GM21381 (cell line): ENCODE measurements at regions not wholly inside any gene's neighbourhood (a gene's known extent, or its start where the extent isn't known, plus 50 kb on each side); places are given as distances from the start of the nearest gene placed in this dataset.

ENCODE experiments used
- ATAC-seq: cut with Tn5 transposase; IDR thresholded peaks from one replicate; pipeline ENCODE4 v1.9.1; 2021; ENCODE audit warnings: mild to moderate bottlenecking, moderate library complexity; ENCODE audit not compliant: unreplicated experiment

GRCh38 chr12:108029051-108029835 is 99.8 kb upstream of the WSCD2 start:
- ATAC-seq: no peak

DNA sequence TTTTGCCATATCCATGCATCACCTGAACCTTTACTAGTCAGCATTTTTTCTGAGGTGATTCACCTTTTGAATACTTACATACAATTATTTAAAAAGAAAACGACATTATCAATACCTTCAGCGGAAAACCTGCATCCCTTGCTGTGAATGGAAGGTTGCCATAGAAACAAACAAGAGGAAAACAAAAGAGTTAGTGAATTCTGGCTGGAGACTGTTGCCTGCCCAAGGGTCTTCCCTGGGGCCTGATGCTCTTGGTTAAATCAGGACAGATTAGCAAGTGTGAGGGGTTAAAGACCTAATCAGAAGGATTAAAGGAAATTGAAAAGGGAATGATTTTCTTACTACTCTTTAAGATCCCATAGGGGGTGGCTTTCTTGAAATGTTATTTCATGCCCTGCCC is 96.0 kb upstream of the WSCD2 start:
- ATAC-seq: no peak

- ATAC-seq: no peak
Measured at GRCh38 chr12:108035372-108035771, 93.7 kb upstream of the WSCD2 start.

DNA sequence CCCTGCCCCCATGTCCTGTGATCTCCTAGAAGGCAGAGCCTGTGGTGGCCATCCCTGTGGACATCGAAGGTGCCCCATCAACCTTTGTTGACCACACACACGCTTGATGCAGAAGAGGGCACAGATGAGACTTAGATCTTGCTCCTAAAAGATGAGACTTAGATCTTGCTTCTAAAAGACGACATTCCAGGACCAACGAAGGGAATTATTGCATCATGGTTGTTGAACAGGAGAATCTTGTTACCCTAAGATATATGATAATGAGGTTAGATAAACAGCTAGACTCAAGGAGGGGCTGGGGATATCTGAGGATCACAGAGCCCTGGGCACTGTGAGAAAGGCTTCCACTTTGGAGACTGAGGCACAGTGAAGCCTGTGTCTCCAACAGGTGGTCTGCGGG is 91.1 kb upstream of the WSCD2 start:
- ATAC-seq: no peak

DNA sequence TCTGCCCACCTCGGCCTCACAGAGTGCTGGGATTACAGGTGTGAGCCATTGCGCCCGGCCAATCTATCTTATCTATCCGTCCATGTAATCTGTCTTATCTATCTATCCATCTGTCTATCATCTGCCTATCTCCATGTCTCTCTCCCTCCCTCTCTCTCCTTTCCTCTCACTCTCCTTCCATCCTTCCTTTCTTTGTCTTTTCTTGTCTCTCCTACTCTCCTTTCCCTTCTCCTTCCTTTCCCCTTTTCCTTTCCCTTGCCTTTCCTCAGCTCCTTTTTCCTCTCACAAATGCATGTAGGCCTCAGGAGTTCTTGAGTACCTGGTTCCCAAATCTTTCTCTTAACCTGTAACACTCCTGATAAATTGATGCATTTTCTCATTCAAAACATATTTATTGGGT is 89.3 kb upstream of the WSCD2 start:
- no peak for ATAC-seq

GRCh38 chr12:108040947-108041346 is 88.1 kb upstream of the WSCD2 start:
- no peak for ATAC-seq

GRCh38 chr12:108043286-108043685 is 85.8 kb upstream of the WSCD2 start:
- no peak for ATAC-seq

DNA sequence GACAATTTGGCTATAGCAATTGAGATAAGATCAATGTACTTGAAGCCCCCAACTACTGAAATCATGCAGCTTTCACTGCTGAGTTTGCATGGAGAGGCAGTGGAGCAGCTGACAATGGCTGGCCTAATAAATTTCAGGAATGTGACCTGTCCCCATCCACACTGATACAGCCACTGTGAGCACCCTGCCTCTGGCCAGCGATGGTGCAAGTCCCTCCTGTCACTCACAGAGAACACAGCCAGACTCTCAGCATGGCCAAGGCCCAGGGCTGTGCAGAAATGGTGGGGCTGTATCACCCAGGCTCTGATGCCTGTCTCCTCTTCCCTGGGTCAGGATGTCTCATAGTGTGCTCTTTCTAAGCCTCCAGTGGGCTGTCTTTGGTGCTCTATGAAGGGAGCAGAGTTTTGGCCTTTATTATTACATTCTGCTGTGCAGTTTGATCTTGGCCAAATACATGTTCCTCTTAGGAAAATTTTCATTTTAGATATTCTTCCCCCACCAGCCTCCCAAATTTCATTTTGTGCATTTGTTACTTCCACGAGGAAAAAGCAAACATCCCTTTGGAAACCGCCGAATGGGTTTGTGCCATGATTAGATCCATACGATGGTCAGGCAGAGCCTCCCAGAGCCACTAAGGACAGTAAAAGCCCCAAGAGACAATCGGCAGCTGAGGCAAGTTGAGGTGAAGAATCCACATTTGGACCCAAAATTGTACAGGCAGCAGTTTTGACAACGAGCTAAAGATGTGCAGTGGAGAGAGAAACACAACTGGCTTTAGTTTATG is 85.1 kb upstream of the WSCD2 start:
- no peak for ATAC-seq

GRCh38 chr12:108046135-108046534 is 83.0 kb upstream of the WSCD2 start:
- ATAC-seq: no peak

DNA sequence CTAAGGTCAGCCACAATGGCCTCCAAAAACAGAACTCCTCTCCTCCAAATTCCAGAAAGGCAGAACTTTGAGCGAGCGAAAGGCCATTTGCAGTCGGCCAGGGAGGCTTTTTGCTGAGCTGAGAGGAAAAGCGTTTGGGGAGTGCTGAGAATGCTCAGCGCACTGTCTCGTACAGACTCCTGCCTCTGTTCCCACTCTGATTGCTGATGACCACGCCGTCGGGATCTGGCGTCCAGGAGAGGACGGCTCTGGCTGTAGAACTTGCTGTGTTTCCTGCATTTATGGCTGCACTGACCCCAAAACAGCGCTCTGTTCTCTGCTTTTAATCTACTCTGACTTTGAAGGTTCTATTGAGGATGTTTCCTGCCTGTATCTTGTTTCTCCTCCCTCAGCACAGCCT is 82.4 kb upstream of the WSCD2 start:
- no peak for ATAC-seq

GRCh38 chr12:108047071-108047550 is 82.0 kb upstream of the WSCD2 start:
- no peak for ATAC-seq

- no peak for ATAC-seq
Measured at GRCh38 chr12:108048686-108049085, 80.4 kb upstream of the WSCD2 start.

DNA sequence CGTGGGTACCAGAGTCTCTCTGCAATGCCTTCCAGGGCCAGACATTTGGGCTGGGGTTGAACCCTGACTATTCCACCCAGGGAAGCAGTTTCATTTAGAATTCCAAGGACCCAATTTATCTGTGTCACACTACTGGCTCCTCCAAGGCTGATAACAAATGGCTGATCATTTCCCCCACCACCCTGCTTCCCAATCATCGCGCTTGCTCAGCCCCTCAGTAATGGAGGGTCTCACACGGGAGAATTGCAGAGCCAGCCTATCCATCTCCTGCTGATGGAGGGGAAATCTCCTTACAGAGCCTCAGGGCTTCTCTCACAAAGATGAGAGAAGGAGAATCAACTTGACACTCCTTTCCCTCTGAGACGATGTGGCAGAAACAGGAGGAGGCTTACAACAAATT is 78.4 kb upstream of the WSCD2 start:
- no peak for ATAC-seq

GRCh38 chr12:108052260-108052659 is 76.8 kb upstream of the WSCD2 start:
- ATAC-seq: no peak

- no peak for ATAC-seq
Measured at GRCh38 chr12:108053512-108053911, 75.6 kb upstream of the WSCD2 start.

DNA sequence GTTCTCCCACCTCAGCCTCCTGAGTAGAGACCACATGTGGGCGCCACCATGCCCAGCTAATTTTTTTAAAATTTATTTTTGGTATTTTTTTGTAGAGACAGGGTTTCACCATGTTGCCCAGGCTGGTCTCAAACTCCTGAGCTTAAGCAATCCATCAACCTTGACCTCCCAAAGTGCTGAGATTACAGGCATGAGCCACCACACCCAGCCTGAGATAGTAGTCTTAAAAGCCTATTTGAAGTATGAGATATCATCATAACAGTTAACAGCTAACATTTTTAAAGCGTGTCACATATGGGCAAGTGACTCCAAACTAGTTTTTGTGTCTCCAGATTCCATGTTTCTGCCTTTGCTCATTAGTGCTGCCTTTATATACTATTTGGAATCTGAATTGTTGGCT is 74.6 kb upstream of the WSCD2 start:
- ATAC-seq: no peak

- ATAC-seq: no peak
Measured at GRCh38 chr12:108055141-108055540, 73.9 kb upstream of the WSCD2 start.

DNA sequence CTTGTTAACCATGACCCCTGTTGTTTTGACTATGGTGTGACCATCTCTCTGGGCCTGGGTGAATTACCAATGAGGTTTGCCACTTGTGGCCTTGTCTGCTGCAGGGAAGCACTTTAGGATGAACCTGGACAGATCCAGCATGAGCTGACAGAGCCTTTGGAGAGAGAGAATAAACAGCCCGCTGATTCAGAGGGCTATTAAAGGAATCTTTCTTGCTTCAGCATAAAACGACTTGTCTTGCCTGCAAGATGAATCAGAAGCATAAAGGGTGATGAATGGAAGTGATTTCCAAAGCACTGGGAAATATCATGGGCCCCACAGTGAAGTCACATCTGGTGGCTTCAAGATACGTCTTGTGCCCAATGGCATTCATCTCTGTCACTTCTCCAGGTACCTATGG is 69.0 kb upstream of the WSCD2 start:
- no peak for ATAC-seq

DNA sequence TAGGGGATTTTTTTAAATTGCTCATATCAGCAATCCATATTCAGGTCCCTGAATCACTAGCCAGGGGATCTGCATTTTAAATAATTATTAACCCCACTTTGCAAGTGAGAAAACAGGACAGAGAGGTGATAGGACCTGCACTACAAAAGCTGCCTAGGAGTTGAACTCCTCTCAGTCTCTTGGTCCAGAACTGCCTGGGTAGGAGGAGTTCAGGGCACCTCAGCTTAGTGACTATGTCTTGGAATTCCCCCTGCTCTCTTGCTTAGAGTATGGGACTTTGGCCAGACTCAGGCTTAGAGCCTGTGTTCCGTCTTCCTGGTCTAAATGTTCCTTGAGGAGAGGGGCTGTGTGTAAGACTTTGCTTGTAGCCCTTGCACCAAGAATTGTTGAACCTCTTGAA is 68.2 kb upstream of the WSCD2 start:
- no peak for ATAC-seq

DNA sequence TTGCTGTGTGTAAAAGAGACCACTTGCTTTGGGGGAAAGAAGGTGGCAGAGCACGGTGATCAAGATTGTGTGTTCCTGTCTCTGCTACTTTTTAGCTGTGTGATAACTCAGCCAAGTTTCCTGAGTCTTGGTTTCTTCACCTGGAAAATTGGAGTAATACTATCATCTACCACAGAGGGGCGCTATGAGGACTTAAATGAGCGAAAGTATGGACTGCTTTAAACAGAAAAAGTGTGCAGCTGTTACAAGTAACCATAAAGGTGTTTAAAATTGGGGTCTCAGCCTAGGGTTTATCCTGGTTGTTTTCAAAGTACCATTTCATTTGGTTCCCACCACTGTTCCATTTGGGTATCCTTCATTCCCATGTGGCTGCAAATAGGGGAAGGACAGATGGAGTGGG is 65.9 kb upstream of the WSCD2 start:
- ATAC-seq: no peak

GRCh38 chr12:108065069-108065468 is 64.0 kb upstream of the WSCD2 start:
- ATAC-seq: no peak
